Upper lobe of left lung (tissue), 4 donors: ENCODE measurements at regions not wholly inside any gene's neighbourhood (a gene's known extent, or its start where the extent isn't known, plus 50 kb on each side); places are given as distances from the start of the nearest gene placed in this dataset.

Experiments used
- POLR2A ChIP-seq, 4 donors: fragments of 450-650 bp; IDR thresholded peaks; one replicate each; pipeline ENCODE4 v1.5.1; 2016 to 2017; ENCODE audit warnings: antibody characterized with exemption in 4 of 4, mild to moderate bottlenecking in 2 of 4
- POLR2AphosphoS5 ChIP-seq, 2 donors: sonication (generic); formaldehyde crosslinking; IDR thresholded peaks; one replicate each; pipeline ENCODE4 v1.5.1; 2017; ENCODE audit warnings: antibody characterized with exemption in 2 of 2
- TF ChIP-seq, protein P1 (sequence below), 6 experiments: fragments of 450-650 bp in 4 of 6; fragments of 200-600 bp in 2 of 6; sonication (generic) in 2 of 6; IDR thresholded peaks; one replicate each; pipeline ENCODE4 v1.5.1; 2016 to 2019; ENCODE audit warnings: antibody characterized with exemption in 6 of 6

- TF ChIP-seq, protein P1, sequence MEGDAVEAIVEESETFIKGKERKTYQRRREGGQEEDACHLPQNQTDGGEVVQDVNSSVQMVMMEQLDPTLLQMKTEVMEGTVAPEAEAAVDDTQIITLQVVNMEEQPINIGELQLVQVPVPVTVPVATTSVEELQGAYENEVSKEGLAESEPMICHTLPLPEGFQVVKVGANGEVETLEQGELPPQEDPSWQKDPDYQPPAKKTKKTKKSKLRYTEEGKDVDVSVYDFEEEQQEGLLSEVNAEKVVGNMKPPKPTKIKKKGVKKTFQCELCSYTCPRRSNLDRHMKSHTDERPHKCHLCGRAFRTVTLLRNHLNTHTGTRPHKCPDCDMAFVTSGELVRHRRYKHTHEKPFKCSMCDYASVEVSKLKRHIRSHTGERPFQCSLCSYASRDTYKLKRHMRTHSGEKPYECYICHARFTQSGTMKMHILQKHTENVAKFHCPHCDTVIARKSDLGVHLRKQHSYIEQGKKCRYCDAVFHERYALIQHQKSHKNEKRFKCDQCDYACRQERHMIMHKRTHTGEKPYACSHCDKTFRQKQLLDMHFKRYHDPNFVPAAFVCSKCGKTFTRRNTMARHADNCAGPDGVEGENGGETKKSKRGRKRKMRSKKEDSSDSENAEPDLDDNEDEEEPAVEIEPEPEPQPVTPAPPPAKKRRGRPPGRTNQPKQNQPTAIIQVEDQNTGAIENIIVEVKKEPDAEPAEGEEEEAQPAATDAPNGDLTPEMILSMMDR (IDR thresholded peaks at IDR 0.05) = no peak
- TF ChIP-seq POLR2A (IDR thresholded peaks at IDR 0.05) (no peak), POLR2AphosphoS5 (IDR thresholded peaks at IDR 0.05) (no peak)
Measured at GRCh38 chr12:43261701-43262100, 290.3 kb downstream of the ADAMTS20 start.
